ENCODE measurements at regions not wholly inside any gene's neighbourhood (a gene's known extent, or its start where the extent isn't known, plus 50 kb on each side); places are given as distances from the start of the nearest gene placed in this dataset.

GRCh38 chr3:193874997-193875593 is 260.9 kb upstream of the HES1 start:
- FAIRE-seq (no peak), DNase-seq (ENCODE audit: low read depth) (no peak)
- TF ChIP-seq CTCF (IDR thresholded peaks at IDR 0.05; ENCODE audit: insufficient read depth, low read length, severe bottlenecking) = no peak
- no peaks in the 10 kb centered on the region for H3K27me3 ChIP-seq (ENCODE audit: control insufficient read depth, insufficient read depth, low read length)
- no peaks in the 10 kb centered on the region for H3K36me3 ChIP-seq (ENCODE audit: control insufficient read depth, insufficient read depth, low read length)
- H3K4me3 ChIP-seq (ENCODE audit: low read depth, low read length) = no peak overlapping the region

- DNase-seq (ENCODE audit: low read depth) (no peak), FAIRE-seq (no peak)
- Histone ChIP-seq H3K27me3 (ENCODE audit: control insufficient read depth, insufficient read depth, low read length) (no peaks in the 10 kb centered on the region), H3K36me3 (ENCODE audit: control insufficient read depth, insufficient read depth, low read length) (no peaks in the 10 kb centered on the region), H3K4me3 (ENCODE audit: low read depth, low read length) (no peak overlapping the region)
- TF ChIP-seq CTCF (IDR thresholded peaks at IDR 0.05; ENCODE audit: insufficient read depth, low read length, severe bottlenecking) = no peak
Measured at GRCh38 chr3:193875601-193876321, 260.2 kb upstream of the HES1 start.

- TF ChIP-seq CTCF (IDR thresholded peaks at IDR 0.05; ENCODE audit: insufficient read depth, low read length, severe bottlenecking) = no peak
- no peak for FAIRE-seq
- no peaks in the 10 kb centered on the region for H3K27me3 ChIP-seq (ENCODE audit: control insufficient read depth, insufficient read depth, low read length)
- H3K36me3 ChIP-seq (ENCODE audit: control insufficient read depth, insufficient read depth, low read length) = no peaks in the 10 kb centered on the region
- no peak for DNase-seq (ENCODE audit: low read depth)
- H3K4me3 ChIP-seq (ENCODE audit: low read depth, low read length) = no peak overlapping the region
Measured at GRCh38 chr3:193879099-193879863, 256.7 kb upstream of the HES1 start.

- FAIRE-seq = no peak
- DNase-seq (ENCODE audit: low read depth) = no peak
- no peak for TF ChIP-seq CTCF (IDR thresholded peaks at IDR 0.05; ENCODE audit: insufficient read depth, low read length, severe bottlenecking)
- no peaks in the 10 kb centered on the region for H3K36me3 ChIP-seq (ENCODE audit: control insufficient read depth, insufficient read depth, low read length)
- H3K27me3 ChIP-seq (ENCODE audit: control insufficient read depth, insufficient read depth, low read length) = no peaks in the 10 kb centered on the region
- no peak overlapping the region for H3K4me3 ChIP-seq (ENCODE audit: low read depth, low read length)
Measured at GRCh38 chr3:193879864-193880242, 256.1 kb upstream of the HES1 start.

GRCh38 chr3:193882091-193882490 is 253.9 kb upstream of the HES1 start:
- Histone ChIP-seq H3K4me3 (ENCODE audit: low read depth, low read length) (no peak overlapping the region), H3K27me3 (ENCODE audit: control insufficient read depth, insufficient read depth, low read length) (no peaks in the 10 kb centered on the region), H3K36me3 (ENCODE audit: control insufficient read depth, insufficient read depth, low read length) (no peaks in the 10 kb centered on the region)
- DNase-seq (ENCODE audit: low read depth) (no peak), FAIRE-seq (no peak)
- no peak for TF ChIP-seq CTCF (IDR thresholded peaks at IDR 0.05; ENCODE audit: insufficient read depth, low read length, severe bottlenecking)

Measured in bronchial epithelial cell (primary cell).